HG03342 (cell line): ENCODE measurements at regions not wholly inside any gene's neighbourhood (a gene's known extent, or its start where the extent isn't known, plus 50 kb on each side); places are given as distances from the start of the nearest gene placed in this dataset.
A peak's percentile ranks its signal among the peaks of the same experiment; 100 is the strongest.

Experiments used
- ATAC-seq: cut with Tn5 transposase; IDR thresholded peaks from one replicate; pipeline ENCODE4 v1.9.1; 2021; ENCODE audit warnings: mild to moderate bottlenecking, moderate library complexity; ENCODE audit not compliant: unreplicated experiment

DNA sequence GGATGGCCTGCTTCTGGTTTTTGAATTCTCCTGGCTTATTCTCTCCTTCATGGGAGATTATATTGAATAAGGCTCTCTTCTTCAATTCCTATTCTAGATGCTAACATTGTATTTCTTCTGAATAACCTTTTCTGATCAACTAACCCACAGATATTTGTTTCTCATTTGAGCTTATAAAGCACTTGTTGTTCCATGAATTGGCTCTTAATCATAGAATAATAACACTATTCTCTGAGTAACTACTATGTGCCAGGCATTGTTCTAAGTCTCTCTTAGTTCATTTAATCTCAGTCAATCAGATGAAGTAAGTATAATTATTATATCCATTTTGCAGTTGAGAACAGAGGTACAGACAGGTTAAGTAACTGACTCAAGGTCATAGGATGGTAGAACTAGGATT is 136.3 kb upstream of the MLIP start:
- no peak for ATAC-seq

GRCh38 chr6:53975941-53976615 is 135.2 kb upstream of the MLIP start:
- no peak for ATAC-seq

DNA sequence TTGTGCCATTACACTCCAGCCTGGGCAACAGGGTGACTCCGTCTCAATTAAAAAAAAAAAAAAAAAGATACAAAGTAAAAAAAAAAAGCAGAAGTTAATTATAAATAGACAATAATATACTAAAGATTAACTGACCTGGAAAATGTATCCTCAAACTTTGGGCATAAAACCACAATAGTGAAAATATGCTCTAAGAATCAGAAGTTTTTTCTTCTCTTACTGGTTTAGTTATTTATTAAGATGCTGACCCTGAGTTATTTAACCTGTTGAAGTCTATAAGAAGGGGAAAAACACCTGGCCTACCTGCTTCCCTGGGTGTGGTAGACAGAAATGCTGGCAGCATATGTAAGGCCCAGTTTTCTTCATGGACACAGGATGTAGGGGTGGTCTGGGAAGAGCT is 133.7 kb upstream of the MLIP start:
- no peak for ATAC-seq

- no peak for ATAC-seq
Measured at GRCh38 chr6:53979468-53980067, 131.7 kb upstream of the MLIP start.

- ATAC-seq = no peak
Measured at GRCh38 chr6:53982366-53983050, 128.7 kb upstream of the MLIP start.

GRCh38 chr6:53983301-53983700 is 127.9 kb upstream of the MLIP start:
- no peak for ATAC-seq

- ATAC-seq = no peak
Measured at GRCh38 chr6:53984163-53984562, 127.1 kb upstream of the MLIP start.

DNA sequence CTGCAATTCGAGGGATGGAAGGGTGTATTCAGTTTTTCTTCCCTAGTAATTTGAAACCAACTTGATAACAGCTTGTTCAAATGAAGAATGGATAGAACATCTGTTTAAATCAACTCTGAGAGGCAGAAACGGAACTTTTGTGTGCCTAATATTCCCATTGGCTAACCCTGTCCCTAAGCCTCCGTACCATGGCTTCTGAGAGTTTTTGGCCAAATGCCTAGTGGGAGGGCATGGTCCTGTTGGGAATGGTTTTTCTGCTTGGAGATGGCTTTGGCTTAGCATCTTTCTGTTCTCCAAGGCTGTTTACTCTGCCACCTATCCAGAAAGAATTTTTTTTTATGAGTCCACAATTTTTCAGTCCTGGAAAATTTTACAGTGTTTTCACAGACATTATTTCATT is 126.7 kb upstream of the MLIP start:
- no peak for ATAC-seq

DNA sequence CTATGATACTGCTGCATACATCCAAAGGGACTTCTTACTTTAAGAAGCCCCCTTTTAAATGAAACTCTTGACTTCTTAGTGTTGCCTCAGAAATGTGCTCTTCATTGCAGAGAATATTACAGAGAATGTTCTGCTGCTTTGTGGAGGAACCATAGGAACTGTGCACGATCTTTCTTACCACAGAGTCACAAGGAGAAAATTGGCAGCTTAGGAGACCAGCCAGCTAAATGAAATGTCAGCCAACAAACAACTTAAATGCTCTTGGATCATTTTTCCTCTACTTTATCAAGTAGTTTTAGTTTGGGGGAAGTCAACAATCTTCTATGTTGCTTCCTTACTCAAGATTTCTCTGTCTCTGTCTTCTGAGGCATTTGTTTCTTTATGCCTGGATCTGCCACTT is 125.9 kb upstream of the MLIP start:
- ATAC-seq = no peak

- peak; percentile 73 for ATAC-seq
Measured at GRCh38 chr6:53986165-53986720, 125.0 kb upstream of the MLIP start.

GRCh38 chr6:53986721-53987521 is 124.3 kb upstream of the MLIP start:
- no peak for ATAC-seq

- ATAC-seq = no peak
Measured at GRCh38 chr6:53987522-53987888, 123.7 kb upstream of the MLIP start.

- ATAC-seq = no peak
Measured at GRCh38 chr6:53989504-53989903, 121.7 kb upstream of the MLIP start.

DNA sequence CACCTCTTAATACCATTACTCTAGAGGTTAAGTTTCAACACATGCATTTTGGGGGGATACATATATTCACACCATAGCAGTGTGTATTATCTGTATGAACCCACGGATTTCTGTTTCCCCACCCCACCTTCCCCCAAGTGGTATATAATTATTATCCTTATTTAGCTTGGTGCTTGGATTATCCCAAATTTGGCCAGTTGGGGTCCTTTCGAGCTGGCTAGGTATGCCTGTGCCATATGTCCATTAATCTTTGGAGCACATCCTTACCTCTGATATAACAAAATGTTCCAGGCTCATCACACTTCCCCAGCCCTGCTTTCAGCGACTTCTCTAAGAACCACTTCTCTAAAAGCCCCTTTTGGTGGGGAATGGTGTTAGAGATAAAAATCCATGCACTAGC is 118.7 kb upstream of the MLIP start:
- ATAC-seq = no peak

DNA sequence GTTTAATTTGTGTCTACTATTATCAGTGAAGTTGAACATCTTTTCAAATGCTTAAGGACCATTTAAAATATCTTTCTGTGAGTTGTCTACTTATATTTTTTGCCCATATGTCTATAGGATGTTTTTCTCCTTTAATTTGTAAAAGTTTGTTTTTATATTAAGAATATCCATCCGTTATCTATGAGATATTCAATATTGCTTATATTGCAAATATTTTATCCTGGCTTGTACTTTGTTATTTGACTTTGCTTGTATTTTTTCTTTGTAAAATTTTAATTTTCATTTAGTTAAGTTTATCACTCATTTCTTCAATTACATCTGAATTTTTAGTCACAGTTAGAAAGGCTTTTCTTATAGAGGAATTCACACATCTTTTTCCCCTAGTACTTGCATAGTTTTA is 117.0 kb upstream of the MLIP start:
- ATAC-seq = no peak

GRCh38 chr6:53995935-53996334 is 115.3 kb upstream of the MLIP start:
- no peak for ATAC-seq

DNA sequence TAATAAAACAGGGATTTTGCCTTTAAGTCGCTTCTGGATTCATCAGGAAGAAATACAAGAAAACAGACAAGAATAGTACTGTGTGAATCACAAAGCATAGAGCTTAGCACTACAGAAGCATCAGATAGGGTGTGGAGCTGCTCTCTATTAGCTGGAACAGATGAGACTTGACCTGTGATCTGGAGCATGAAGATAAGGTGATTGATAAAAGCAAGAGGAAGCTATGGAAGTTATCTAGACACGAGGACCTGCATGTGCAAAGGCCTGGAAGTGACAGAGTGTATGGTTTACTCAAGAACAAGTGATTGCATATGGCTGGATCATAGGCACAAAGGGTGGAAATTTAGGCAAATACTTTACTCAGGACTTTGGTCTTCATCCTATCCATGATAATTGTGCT is 112.9 kb upstream of the MLIP start:
- ATAC-seq = no peak

GRCh38 chr6:53999088-53999755 is 112.0 kb upstream of the MLIP start:
- no peak for ATAC-seq

GRCh38 chr6:54002116-54002515 is 109.1 kb upstream of the MLIP start:
- ATAC-seq = no peak

DNA sequence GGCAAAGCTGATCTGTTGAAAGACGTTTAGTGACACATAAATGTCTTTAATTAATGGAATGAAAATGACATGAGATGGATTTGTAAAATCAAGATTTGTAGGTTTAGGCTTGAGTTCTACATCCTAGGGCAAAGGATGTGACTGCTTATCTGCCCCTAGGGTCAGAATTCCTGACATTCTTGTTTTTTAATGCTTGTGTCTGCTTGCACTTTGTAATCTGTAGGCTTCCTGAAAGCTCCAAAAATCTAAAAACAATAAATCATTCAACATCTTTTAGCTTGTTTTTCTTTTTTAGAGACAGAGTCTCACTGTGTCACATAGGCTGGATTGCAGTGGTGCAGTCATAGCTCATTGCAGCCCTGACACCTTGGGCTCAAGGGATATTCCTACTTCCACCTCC is 107.9 kb upstream of the MLIP start:
- ATAC-seq = no peak

GRCh38 chr6:54008589-54008988 is 102.7 kb upstream of the MLIP start:
- no peak for ATAC-seq
